ENCODE measurements at regions not wholly inside any gene's neighbourhood (a gene's known extent, or its start where the extent isn't known, plus 50 kb on each side); places are given as distances from the start of the nearest gene placed in this dataset.

DNA sequence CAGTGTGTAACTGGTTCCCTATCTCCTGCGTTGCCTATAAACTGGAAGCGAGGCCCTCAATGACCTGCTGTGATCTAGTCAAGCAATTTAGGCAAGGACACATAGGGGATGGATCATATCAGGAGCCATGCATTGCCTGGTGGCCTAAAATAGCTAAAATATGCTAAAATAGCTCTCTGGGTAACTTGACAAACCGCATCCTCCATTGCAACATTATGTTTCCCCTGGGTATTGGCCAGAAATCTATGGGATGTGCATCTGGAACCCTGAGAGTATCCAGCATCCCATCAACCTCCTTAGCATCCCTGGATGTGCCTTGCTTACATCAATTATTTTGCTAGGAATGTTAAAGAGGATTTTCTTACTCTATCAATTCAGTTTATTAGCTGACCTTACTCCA lies 91.7 kb upstream of the ADCY1 start (continued):
- TF ChIP-seq, protein P1, sequence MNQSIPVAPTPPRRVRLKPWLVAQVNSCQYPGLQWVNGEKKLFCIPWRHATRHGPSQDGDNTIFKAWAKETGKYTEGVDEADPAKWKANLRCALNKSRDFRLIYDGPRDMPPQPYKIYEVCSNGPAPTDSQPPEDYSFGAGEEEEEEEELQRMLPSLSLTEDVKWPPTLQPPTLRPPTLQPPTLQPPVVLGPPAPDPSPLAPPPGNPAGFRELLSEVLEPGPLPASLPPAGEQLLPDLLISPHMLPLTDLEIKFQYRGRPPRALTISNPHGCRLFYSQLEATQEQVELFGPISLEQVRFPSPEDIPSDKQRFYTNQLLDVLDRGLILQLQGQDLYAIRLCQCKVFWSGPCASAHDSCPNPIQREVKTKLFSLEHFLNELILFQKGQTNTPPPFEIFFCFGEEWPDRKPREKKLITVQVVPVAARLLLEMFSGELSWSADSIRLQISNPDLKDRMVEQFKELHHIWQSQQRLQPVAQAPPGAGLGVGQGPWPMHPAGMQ (IDR thresholded peaks at IDR 0.05; ENCODE audit: borderline replicate concordance) = no peak
- no peak for TF ChIP-seq SPI1 (IDR thresholded peaks at IDR 0.05; ENCODE audit: borderline replicate concordance, insufficient read depth, low read depth, low read length)

DNA sequence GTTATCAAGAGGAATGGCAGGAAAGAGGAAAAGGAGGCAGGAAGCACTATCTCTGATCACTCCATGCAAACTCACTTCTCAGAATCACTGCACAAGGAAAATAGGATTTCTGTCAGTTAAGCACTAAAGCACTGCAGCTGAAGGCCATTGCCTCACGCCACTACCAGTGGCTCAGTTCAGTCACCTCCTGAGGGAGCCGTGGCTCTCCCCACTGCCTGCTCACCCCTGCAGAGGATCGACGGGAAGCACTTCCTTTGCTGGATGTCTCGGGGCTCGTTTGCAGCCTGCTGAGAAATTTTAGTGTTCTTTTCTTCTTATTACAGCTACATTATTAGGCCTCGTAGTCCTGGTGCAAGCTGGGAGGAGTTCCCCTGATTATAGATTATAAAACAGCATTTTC lies 90.1 kb upstream of the ADCY1 start:
- ChIA-PET SMC1A (ENCODE audit: uncharacterized antibody, unreplicated experiment) (no interaction called here), CTCF (no interaction called here), POLR2A (no interaction called here), RAD21 (ENCODE audit: unreplicated experiment) (no interaction called here)
- TF ChIP-seq TCF7 (IDR thresholded peaks at IDR 0.05; ENCODE audit: borderline replicate concordance) (no peak), IKZF1 (conservative IDR thresholded peaks at IDR 0.05) (no peak), MXI1 (IDR thresholded peaks at IDR 0.05; ENCODE audit: low read depth, low read length) (no peak), PML (IDR thresholded peaks at IDR 0.05; ENCODE audit: low read length) (no peak), HDAC6 (IDR thresholded peaks at IDR 0.05; ENCODE audit: unreplicated experiment) (no peak), DPF2 (IDR thresholded peaks at IDR 0.05) (no peak), ZNF384 (IDR thresholded peaks at IDR 0.05; ENCODE audit: borderline replicate concordance, low read depth, low read length) (no peak), ASH2L (IDR thresholded peaks at IDR 0.05; ENCODE audit: borderline replicate concordance, low read depth) (no peak), EGR1 (IDR thresholded peaks at IDR 0.05; ENCODE audit: borderline replicate concordance in 1 of 2, low read depth in 2 of 2, low read length in 2 of 2) (no peak)
- no peaks in the 10 kb centered on the region for H3K4me1 ChIP-seq (ENCODE audit: control insufficient read depth, insufficient read depth, low read length)
- FAIRE-seq (no peak), ATAC-seq (no peak), DNase-seq (ENCODE audit: low read depth, low spot score) (no peak)
- H3K4me3 ChIP-seq = no peak overlapping the region
- H2AFZ ChIP-seq (ENCODE audit: control insufficient read depth, low read depth, low read length) = no peak overlapping the region
- no peaks in the 10 kb centered on the region for H3K79me2 ChIP-seq (ENCODE audit: control insufficient read depth, insufficient read depth, low read length)
- BruUV-seq (replicated peaks) = no TSS peak
- no peaks in the 10 kb centered on the region; a peak in 1 of 4 replicates for H3K27me3 ChIP-seq (replicated peaks in 1 of 2; ENCODE audit: control insufficient read depth in 2 of 2, insufficient read depth in 2 of 2, low read length in 1 of 2)
- no peak overlapping the region for H3K27ac ChIP-seq (ENCODE audit: control insufficient read depth, insufficient read depth)
- H3K36me3 ChIP-seq (ENCODE audit: control insufficient read depth in 2 of 2, insufficient read depth in 2 of 2, low read length in 1 of 2) = no peaks in the 10 kb centered on the region
- H3K9me3 ChIP-seq (replicated peaks; ENCODE audit: control insufficient read depth, insufficient read depth, low read length) = no peaks in the 10 kb centered on the region
- H4K20me1 ChIP-seq (ENCODE audit: control insufficient read depth, insufficient read depth) = no peaks in the 10 kb centered on the region
- intact Hi-C loops (cut with micrococcal nuclease; ENCODE audit: unreplicated experiment) = no loop called here
- no peak overlapping the region for H3K9ac ChIP-seq (ENCODE audit: control insufficient read depth, insufficient read depth, low read length)
- 4% methylated on average over 7 of the region's 7 CpGs for WGBS (ENCODE audit: insufficient coverage, insufficient replicate concordance, low lambda C conversion rate, missing lambda C conversion rate)
- in situ Hi-C loops (cut with MboI) = no loop called here
- no peak overlapping the region for H3K4me2 ChIP-seq (ENCODE audit: control insufficient read depth, insufficient read depth)

Measured in GM12878 (cell line).